Gastroesophageal sphincter (tissue), 3 donors: ENCODE measurements at regions not wholly inside any gene's neighbourhood (a gene's known extent, or its start where the extent isn't known, plus 50 kb on each side); places are given as distances from the start of the nearest gene placed in this dataset.

Source experiments
- POLR2AphosphoS5 ChIP-seq: sonication (generic); formaldehyde crosslinking; IDR thresholded peaks from one replicate; pipeline ENCODE4 v1.6.1; 2017; ENCODE audit warnings: antibody characterized with exemption
- TF ChIP-seq, protein P1 (sequence below), 4 experiments: fragments of 200-600 bp in 2 of 4; fragments of 450-650 bp in 2 of 4; sonication (generic) in 1 of 4; IDR thresholded peaks; one replicate each; pipeline ENCODE4 v1.5.1; 2017 to 2019; ENCODE audit warnings: antibody characterized with exemption in 4 of 4, mild to moderate bottlenecking in 2 of 4, moderate library complexity in 2 of 4

- TF ChIP-seq, protein P1, sequence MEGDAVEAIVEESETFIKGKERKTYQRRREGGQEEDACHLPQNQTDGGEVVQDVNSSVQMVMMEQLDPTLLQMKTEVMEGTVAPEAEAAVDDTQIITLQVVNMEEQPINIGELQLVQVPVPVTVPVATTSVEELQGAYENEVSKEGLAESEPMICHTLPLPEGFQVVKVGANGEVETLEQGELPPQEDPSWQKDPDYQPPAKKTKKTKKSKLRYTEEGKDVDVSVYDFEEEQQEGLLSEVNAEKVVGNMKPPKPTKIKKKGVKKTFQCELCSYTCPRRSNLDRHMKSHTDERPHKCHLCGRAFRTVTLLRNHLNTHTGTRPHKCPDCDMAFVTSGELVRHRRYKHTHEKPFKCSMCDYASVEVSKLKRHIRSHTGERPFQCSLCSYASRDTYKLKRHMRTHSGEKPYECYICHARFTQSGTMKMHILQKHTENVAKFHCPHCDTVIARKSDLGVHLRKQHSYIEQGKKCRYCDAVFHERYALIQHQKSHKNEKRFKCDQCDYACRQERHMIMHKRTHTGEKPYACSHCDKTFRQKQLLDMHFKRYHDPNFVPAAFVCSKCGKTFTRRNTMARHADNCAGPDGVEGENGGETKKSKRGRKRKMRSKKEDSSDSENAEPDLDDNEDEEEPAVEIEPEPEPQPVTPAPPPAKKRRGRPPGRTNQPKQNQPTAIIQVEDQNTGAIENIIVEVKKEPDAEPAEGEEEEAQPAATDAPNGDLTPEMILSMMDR (IDR thresholded peaks at IDR 0.05): no peak
- no peak for TF ChIP-seq POLR2AphosphoS5
Measured at GRCh38 chr9:134547161-134548100, 94.2 kb upstream of the COL5A1 start.
